ENCODE measurements at regions not wholly inside any gene's neighbourhood (a gene's known extent, or its start where the extent isn't known, plus 50 kb on each side); places are given as distances from the start of the nearest gene placed in this dataset.

DNA sequence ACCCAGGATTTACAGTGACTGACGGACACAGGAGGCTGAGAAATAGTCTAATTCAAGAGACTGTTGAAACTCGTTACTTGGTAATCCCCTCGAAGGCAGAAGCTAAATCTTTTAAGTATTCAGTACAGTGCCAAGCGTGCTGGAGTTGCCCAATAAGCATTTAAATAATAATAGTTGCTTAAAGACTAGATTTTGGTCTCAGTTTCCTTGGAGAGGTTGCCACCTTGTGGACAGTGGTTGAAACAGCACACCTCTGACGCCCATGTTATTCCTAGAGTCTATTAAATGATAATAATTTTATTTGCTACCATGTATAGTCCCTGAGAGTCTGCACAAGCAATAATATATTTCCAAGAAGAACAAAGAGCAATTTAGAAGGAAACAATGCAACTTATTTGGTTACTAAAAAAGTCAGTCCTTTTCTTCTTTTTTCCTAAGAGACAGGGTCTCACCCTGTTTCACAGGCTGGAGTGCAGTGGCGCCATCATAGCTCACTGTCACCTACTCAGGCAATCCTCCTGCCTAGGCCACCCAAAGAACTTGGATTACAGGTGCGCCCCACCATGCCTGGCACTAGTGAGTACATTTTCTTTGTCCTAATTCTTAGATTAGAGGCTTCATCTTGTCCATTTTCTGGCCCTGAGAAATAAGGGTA is 138.0 kb upstream of the NUDT7 start:
- TF ChIP-seq MAFF (IDR thresholded peaks at IDR 0.05; ENCODE audit: low read depth, low read length) (no peak), EP300 (IDR thresholded peaks at IDR 0.05; ENCODE audit: low read depth in 2 of 2, low read length in 2 of 2) (no peak), EP300 (CRISPR knock-in tag; IDR thresholded peaks at IDR 0.05; ENCODE audit: borderline replicate concordance) (no peak), ZBTB1 (CRISPR knock-in tag; IDR thresholded peaks at IDR 0.05; ENCODE audit: borderline replicate concordance) (no peak), IRF2 (CRISPR knock-in tag; IDR thresholded peaks at IDR 0.05) (no peak)
- TF ChIP-seq, protein P1, sequence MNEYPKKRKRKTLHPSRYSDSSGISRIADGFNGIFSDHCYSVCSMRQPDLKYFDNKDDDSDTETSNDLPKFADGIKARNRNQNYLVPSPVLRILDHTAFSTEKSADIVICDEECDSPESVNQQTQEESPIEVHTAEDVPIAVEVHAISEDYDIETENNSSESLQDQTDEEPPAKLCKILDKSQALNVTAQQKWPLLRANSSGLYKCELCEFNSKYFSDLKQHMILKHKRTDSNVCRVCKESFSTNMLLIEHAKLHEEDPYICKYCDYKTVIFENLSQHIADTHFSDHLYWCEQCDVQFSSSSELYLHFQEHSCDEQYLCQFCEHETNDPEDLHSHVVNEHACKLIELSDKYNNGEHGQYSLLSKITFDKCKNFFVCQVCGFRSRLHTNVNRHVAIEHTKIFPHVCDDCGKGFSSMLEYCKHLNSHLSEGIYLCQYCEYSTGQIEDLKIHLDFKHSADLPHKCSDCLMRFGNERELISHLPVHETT (CRISPR knock-in tag; conservative IDR thresholded peaks at IDR 0.05), result no peak

All from HepG2 (cell line).